ENCODE measurements at regions not wholly inside any gene's neighbourhood (a gene's known extent, or its start where the extent isn't known, plus 50 kb on each side); places are given as distances from the start of the nearest gene placed in this dataset.

- TF ChIP-seq CTCF (IDR thresholded peaks at IDR 0.05) (no peak), POLR2A (IDR thresholded peaks at IDR 0.05) (no peak)
Observed at GRCh38 chr4:63901304-63901703, 507.9 kb downstream of the TECRL start.

Measured in prostate gland (tissue), 2 donors.